GM12878 (cell line): ENCODE measurements at regions not wholly inside any gene's neighbourhood (a gene's known extent, or its start where the extent isn't known, plus 50 kb on each side); places are given as distances from the start of the nearest gene placed in this dataset.

ENCODE experiments used
- ATAC-seq: fragments of 200-7000 bp; cut with Tn5 transposase; 3 replicates; pipeline ENCODE4 v1.9.1; 2020; ENCODE audit warnings: mild to moderate bottlenecking, moderate library complexity
- BruUV-seq: library from RNA; stranded (reverse); fragments of 400-500 nt; replicated peaks from 2 replicates; lab custom pipeline; 2021; lab: Mats Ljungman, UMichigan
- CTCF ChIA-PET: fragments of 300-600 bp; sonication (Branson Sonifier 250); formaldehyde crosslinking; extraction: SDS; loops from one replicate; lab custom pipeline; 2021; ENCODE audit warnings: inconsistent platforms; lab: Yijun Ruan, JAX
- POLR2A ChIA-PET: fragments of 350-600 bp; formaldehyde crosslinking; extraction: SDS; loops from one replicate; lab custom pipeline; 2021; ENCODE audit warnings: inconsistent platforms; lab: Charles Lee
- RAD21 ChIA-PET: fragments of 300-600 bp; sonication (Branson Sonifier 250); formaldehyde crosslinking; loops from one replicate; lab custom pipeline; 2023; ENCODE audit warnings: antibody characterized with exemption; ENCODE audit not compliant: unreplicated experiment; lab: Charles Lee
- SMC1A ChIA-PET: fragments of 300-600 bp; sonication (Branson Sonifier 250); formaldehyde crosslinking; loops from one replicate; lab custom pipeline; 2023; ENCODE audit not compliant: unreplicated experiment, uncharacterized antibody; lab: Charles Lee
- DNase-seq: peaks from one replicate; pipeline ENCODE4 v3.0.0-alpha.2; 2011; ENCODE audit warnings: low read depth, low spot score
- FAIRE-seq: peaks from 3 replicates; lab custom pipeline; 2011; peaks lifted over from hg19 to GRCh38; lab: Jason Lieb, UNC
- H2AFZ ChIP-seq: 2 replicates; pipeline ENCODE4 v1.6.0; 2011; ENCODE audit warnings: low read depth, low read length, control low read depth; ENCODE audit not compliant: control insufficient read depth
- H3K27ac ChIP-seq: 2 replicates; pipeline ENCODE4 v1.5.1; 2011; ENCODE audit warnings: control low read depth; ENCODE audit not compliant: control insufficient read depth, insufficient read depth
- H3K27me3 ChIP-seq, 2 experiments: replicated peaks in 1 of 2; 2 replicates each; pipeline versions ENCODE4 v1.6.0 to v1.6.1; 2011; ENCODE audit warnings: low read length in 1 of 2; ENCODE audit not compliant: control insufficient read depth in 2 of 2, insufficient read depth in 2 of 2
- H3K36me3 ChIP-seq, 2 experiments: 2 replicates each; pipeline ENCODE4 v1.5.1; 2011; ENCODE audit warnings: low read length in 1 of 2; ENCODE audit not compliant: control insufficient read depth in 2 of 2, insufficient read depth in 2 of 2
- H3K4me1 ChIP-seq: 2 replicates; pipeline ENCODE4 v1.6.1; 2011; ENCODE audit warnings: mild to moderate bottlenecking, low read length, moderate library complexity, mixed read lengths; ENCODE audit not compliant: control insufficient read depth, insufficient read depth
- H3K4me2 ChIP-seq: 2 replicates; pipeline ENCODE4 v1.6.0; 2011; ENCODE audit warnings: control low read depth; ENCODE audit not compliant: control insufficient read depth, insufficient read depth
- H3K4me3 ChIP-seq: fragments of 200-600 bp; sonication (generic); 2 replicates; pipeline ENCODE4 v1.5.1; 2016
- H3K79me2 ChIP-seq: 2 replicates; pipeline ENCODE4 v1.6.0; 2011; ENCODE audit warnings: low read length; ENCODE audit not compliant: control insufficient read depth, insufficient read depth
- H3K9ac ChIP-seq: 2 replicates; pipeline ENCODE4 v1.8.0; 2011; ENCODE audit warnings: low read length, control low read depth, mixed read lengths; ENCODE audit not compliant: control insufficient read depth, insufficient read depth
- H3K9me3 ChIP-seq: replicated peaks from 3 replicates; pipeline ENCODE4 v1.5.1; 2011; ENCODE audit warnings: mild to moderate bottlenecking, low read length; ENCODE audit not compliant: control insufficient read depth, insufficient read depth
- H4K20me1 ChIP-seq: 2 replicates; pipeline ENCODE4 v1.6.0; 2011; ENCODE audit not compliant: control insufficient read depth, insufficient read depth
- CEBPZ ChIP-seq: fragments of 150-350 bp; IDR thresholded peaks from 2 replicates; pipeline ENCODE4 v1.6.1; 2016; ENCODE audit warnings: low read depth, low read length
- HCFC1 ChIP-seq: fragments of 150-350 bp; IDR thresholded peaks from 2 replicates; pipeline ENCODE4 v1.6.1; 2014; ENCODE audit warnings: low read length
- IKZF1 ChIP-seq: fragments of 450-650 bp; conservative IDR thresholded peaks from 2 replicates; pipeline ENCODE4 v1.6.1; 2017; ENCODE audit warnings: antibody characterized with exemption, mild to moderate bottlenecking
- KLF5 ChIP-seq: fragments of 450-650 bp; IDR thresholded peaks from 2 replicates; pipeline ENCODE4 v1.6.1; 2014; ENCODE audit warnings: mild to moderate bottlenecking; ENCODE audit not compliant: partially characterized antibody
- MEF2A ChIP-seq: IDR thresholded peaks from 2 replicates; pipeline ENCODE4 v1.6.1; 2011; ENCODE audit warnings: low read depth, mild to moderate bottlenecking, low read length, moderate library complexity; ENCODE audit not compliant: insufficient read depth
- NFYB ChIP-seq: IDR thresholded peaks from 2 replicates; pipeline ENCODE4 v1.6.1; 2011; ENCODE audit warnings: low read depth, mild to moderate bottlenecking, low read length, improper control_type of control experiment, moderate library complexity; ENCODE audit not compliant: insufficient read depth
- NKRF ChIP-seq: fragments of 450-650 bp; conservative IDR thresholded peaks from 2 replicates; pipeline ENCODE4 v1.6.1; 2017; ENCODE audit warnings: mild to moderate bottlenecking, moderate library complexity
- PAX5 ChIP-seq: IDR thresholded peaks from 2 replicates; pipeline ENCODE4 v1.6.1; 2011; ENCODE audit warnings: low read depth, low read length, borderline replicate concordance
- PAX8 ChIP-seq: fragments of 450-650 bp; IDR thresholded peaks from 2 replicates; pipeline ENCODE4 v1.6.1; 2017; ENCODE audit warnings: mild to moderate bottlenecking, moderate library complexity
- POLR2AphosphoS5 ChIP-seq: IDR thresholded peaks from 2 replicates; pipeline ENCODE4 v1.6.1; 2011; ENCODE audit warnings: mild to moderate bottlenecking, low read length, inconsistent platforms
- RB1 ChIP-seq: fragments of 450-650 bp; formaldehyde crosslinking; IDR thresholded peaks from 2 replicates; pipeline ENCODE4 v1.6.1; 2017; ENCODE audit warnings: mild to moderate bottlenecking, borderline replicate concordance
- RUNX3 ChIP-seq: IDR thresholded peaks from 2 replicates; pipeline ENCODE4 v1.6.1; 2012; ENCODE audit warnings: low read length, inconsistent platforms
- SMAD1 ChIP-seq: fragments of 450-650 bp; IDR thresholded peaks from 2 replicates; pipeline ENCODE4 v1.6.1; 2018; ENCODE audit warnings: mild to moderate bottlenecking, low read depth; ENCODE audit not compliant: partially characterized antibody
- SMAD5 ChIP-seq: IDR thresholded peaks from 2 replicates; pipeline ENCODE4 v1.6.1; 2016; ENCODE audit warnings: antibody characterized with exemption, low read depth
- SP1 ChIP-seq: IDR thresholded peaks from one replicate; pipeline ENCODE4 v1.6.1; 2011; ENCODE audit warnings: low read depth, low read length
- ZNF217 ChIP-seq: fragments of 450-650 bp; IDR thresholded peaks from 2 replicates; pipeline ENCODE4 v1.6.1; 2017; ENCODE audit warnings: antibody characterized with exemption, mild to moderate bottlenecking
- WGBS: methylation state at CpG from one replicate; pipeline ENCODE4 v1.1.6; 2016; ENCODE audit warnings: low lambda C conversion rate; ENCODE audit not compliant: insufficient replicate concordance, insufficient coverage; ENCODE audit errors: missing lambda C conversion rate; 5-methylcytosine and 5-hydroxymethylcytosine counted together
- in situ Hi-C: fragments of 300-500 bp; cut with MboI; formaldehyde crosslinking; loops from 9 replicates; pipeline ENCODE4 v1.14.3; 2018; ENCODE audit warnings: mixed read lengths
- intact Hi-C: fragments of 100-400 bp; cut with micrococcal nuclease; formaldehyde crosslinking; loops from one replicate; pipeline ENCODE4 v1.14.2; 2022; ENCODE audit not compliant: unreplicated experiment

- H4K20me1 ChIP-seq = no peaks in the 10 kb centered on the region
- ChIA-PET POLR2A (no interaction called here), RAD21 (no interaction called here), CTCF (no interaction called here), SMC1A (no interaction called here)
- H3K4me2 ChIP-seq = no peak overlapping the region
- H3K4me3 ChIP-seq = no peak overlapping the region
- DNase-seq = no peak
- no TSS peak for BruUV-seq
- H3K79me2 ChIP-seq = no peaks in the 10 kb centered on the region
- TF ChIP-seq MEF2A (no peak), KLF5 (no peak), POLR2AphosphoS5 (no peak), SMAD1 (no peak), IKZF1 (no peak), RUNX3 (no peak), PAX8 (no peak)
- no peaks in the 10 kb centered on the region for H3K27me3 ChIP-seq
- no peaks in the 10 kb centered on the region for H3K9me3 ChIP-seq
- no peak overlapping the region for H3K27ac ChIP-seq
- ATAC-seq = no peak
- in situ Hi-C loops = no loop called here
- no peaks in the 10 kb centered on the region for H3K4me1 ChIP-seq
- intact Hi-C loops = no loop called here
- no peak for FAIRE-seq
- H2AFZ ChIP-seq = no peak overlapping the region
- H3K9ac ChIP-seq = no peak overlapping the region
- no peaks in the 10 kb centered on the region for H3K36me3 ChIP-seq
- WGBS = 5% methylated on average over 2 of the region's 2 CpGs
Observed at GRCh38 chr3:68142441-68142840, 488.0 kb upstream of the SUCLG2 start.

GRCh38 chr3:68139897-68140296 lies 485.5 kb upstream of the SUCLG2 start:
- H3K27me3 ChIP-seq = no peaks in the 10 kb centered on the region
- ATAC-seq (no peak), FAIRE-seq (no peak), DNase-seq (no peak)
- RAD21 ChIA-PET = no interaction called here
- no peaks in the 10 kb centered on the region for H3K4me1 ChIP-seq
- CTCF ChIA-PET = no interaction called here
- no peaks in the 10 kb centered on the region for H3K36me3 ChIP-seq
- H3K4me2 ChIP-seq = no peak overlapping the region
- in situ Hi-C loops (no loop called here), intact Hi-C loops (no loop called here)
- no peaks in the 10 kb centered on the region for H3K79me2 ChIP-seq
- no peaks in the 10 kb centered on the region for H3K9me3 ChIP-seq
- no peak overlapping the region for H3K9ac ChIP-seq
- POLR2A ChIA-PET = no interaction called here
- WGBS = 3% methylated on average over 3 of the region's 3 CpGs
- SMC1A ChIA-PET = interaction anchor here (0.6 kb wide), 1 partner anchor 462 kb away, joined by 3 read pairs; no protein-coding TSS in a partner anchor
- H3K27ac ChIP-seq = no peak overlapping the region
- H3K4me3 ChIP-seq = no peak overlapping the region
- no peaks in the 10 kb centered on the region for H4K20me1 ChIP-seq
- no peak overlapping the region for H2AFZ ChIP-seq
- no TSS peak for BruUV-seq
- no peak for TF ChIP-seq ZNF217
- no peak for TF ChIP-seq SMAD5
- no peak for TF ChIP-seq HCFC1
- no peak for TF ChIP-seq NKRF
- TF ChIP-seq NFYB = no peak
- TF ChIP-seq SP1 = no peak
- no peak for TF ChIP-seq CEBPZ
- no peak for TF ChIP-seq PAX5
- no peak for TF ChIP-seq RB1
